ENCODE measurements at regions not wholly inside any gene's neighbourhood (a gene's known extent, or its start where the extent isn't known, plus 50 kb on each side); places are given as distances from the start of the nearest gene placed in this dataset.
A peak's percentile ranks its signal among the peaks of the same experiment; 100 is the strongest.

DNA sequence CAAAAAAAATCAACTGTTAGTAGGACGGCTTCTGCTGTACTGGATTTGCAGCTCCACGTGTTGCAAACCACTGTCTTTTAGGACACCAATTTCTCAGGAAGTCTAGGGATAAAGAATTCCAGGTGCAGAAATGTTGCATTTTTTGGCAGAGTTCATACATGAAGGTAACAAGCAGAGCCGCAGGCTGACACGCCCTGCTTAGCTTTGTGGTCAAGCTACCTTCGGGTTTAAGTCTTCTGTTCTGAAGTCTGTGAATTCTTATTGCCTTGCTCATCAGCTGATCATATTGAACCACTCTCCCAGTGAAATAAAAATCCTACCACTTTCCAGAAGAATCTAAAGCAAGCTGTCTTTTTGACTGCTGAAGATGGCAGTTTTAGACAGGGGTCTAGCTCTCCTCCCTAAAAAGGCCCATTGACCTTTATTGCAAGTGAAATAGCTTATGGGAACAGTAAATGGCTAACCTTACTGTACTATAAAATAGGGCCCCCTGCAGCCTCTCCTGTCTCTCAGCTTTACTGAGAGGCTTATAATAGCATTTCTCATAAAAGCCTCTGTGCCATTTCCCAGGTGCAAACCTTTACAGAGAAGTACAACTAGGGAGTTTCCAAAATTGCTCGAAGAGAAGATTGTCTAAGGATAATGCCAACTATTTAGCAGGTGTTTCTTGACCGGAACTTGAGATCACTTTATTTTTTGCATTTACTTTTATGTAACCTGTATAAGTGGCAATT, 262.2 kb upstream of the IL12A start:
- peaks cover 2% of the 10 kb centered on the region for H3K4me1 ChIP-seq
- H3K27ac ChIP-seq = no peak overlapping the region
- H3K9ac ChIP-seq = no peak overlapping the region
- Mint-ChIP-seq H3K27ac (no peak overlapping the region), H3K9me3 (no peaks in the 10 kb centered on the region), H3K36me3 (no peaks in the 10 kb centered on the region), H3K27me3 (ENCODE audit: insufficient read depth, low read depth) (no peaks in the 10 kb centered on the region), H3K4me3 (no peak overlapping the region), H3K4me1 (peaks cover 4% of the 10 kb centered on the region)
- H3K79me2 ChIP-seq (ENCODE audit: low read depth) = no peaks in the 10 kb centered on the region
- no peaks in the 10 kb centered on the region for H3K27me3 ChIP-seq
- H3K9me3 ChIP-seq (ENCODE audit: low read depth) = no peaks in the 10 kb centered on the region
- no peak overlapping the region for H3K4me2 ChIP-seq
- H3K36me3 ChIP-seq = no peaks in the 10 kb centered on the region
- H2AFZ ChIP-seq (replicated peaks) = no peak overlapping the region
- no peaks in the 10 kb centered on the region for H3F3A ChIP-seq (ENCODE audit: low read depth)
- H3K4me3 ChIP-seq = no peak overlapping the region
- no peaks in the 10 kb centered on the region for H4K20me1 ChIP-seq (ENCODE audit: low read depth)
- TF ChIP-seq EZH2phosphoT487 (IDR thresholded peaks at IDR 0.05) (no peak), CTCF (IDR thresholded peaks at IDR 0.05) (no peak), EZH2 (IDR thresholded peaks at IDR 0.05) (no peak)
- DNase-seq (ENCODE audit: low spot score) = no peak

GRCh38 chr3:159727506-159727905, 261.1 kb upstream of the IL12A start:
- Histone ChIP-seq H3K4me2 (no peak overlapping the region), H3K4me1 (peaks cover 13% of the 10 kb centered on the region), H4K20me1 (ENCODE audit: low read depth) (no peaks in the 10 kb centered on the region), H3K36me3 (no peaks in the 10 kb centered on the region), H3K79me2 (ENCODE audit: low read depth) (no peaks in the 10 kb centered on the region), H3K9me3 (ENCODE audit: low read depth) (no peaks in the 10 kb centered on the region), H3K4me3 (no peak overlapping the region), H3K27me3 (no peaks in the 10 kb centered on the region), H3F3A (ENCODE audit: low read depth) (peaks cover 5% of the 10 kb centered on the region), H3K27ac (no peak overlapping the region), H3K9ac (no peak overlapping the region), H2AFZ (replicated peaks) (no peak overlapping the region)
- Mint-ChIP-seq H3K4me1 (peaks cover 10% of the 10 kb centered on the region), H3K36me3 (no peaks in the 10 kb centered on the region), H3K4me3 (no peak overlapping the region), H3K27ac (no peak overlapping the region), H3K27me3 (ENCODE audit: insufficient read depth, low read depth) (no peaks in the 10 kb centered on the region), H3K9me3 (no peaks in the 10 kb centered on the region)
- TF ChIP-seq EZH2phosphoT487 (IDR thresholded peaks at IDR 0.05) = no peak
- DNase-seq (ENCODE audit: low spot score) = no peak

DNA sequence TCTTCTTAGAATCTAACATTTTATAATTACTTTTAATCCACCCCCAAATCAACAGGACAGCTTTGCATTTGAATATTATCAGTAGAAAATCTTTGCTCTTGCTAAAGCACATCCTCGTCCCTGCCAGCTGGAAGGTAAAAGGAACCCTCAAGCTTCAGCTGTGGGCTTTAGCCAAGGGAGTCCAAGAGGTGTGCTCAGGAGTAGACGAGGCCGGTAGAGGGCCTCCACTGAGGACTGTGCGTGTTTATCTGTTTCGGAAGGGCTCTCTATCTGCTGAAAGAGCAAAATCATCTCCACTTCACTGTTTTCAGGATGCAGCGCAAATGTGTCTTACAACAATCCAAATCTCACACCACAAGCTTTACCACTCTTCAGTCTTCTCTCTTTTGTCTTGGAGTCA, 257.4 kb upstream of the IL12A start:
- H3K4me2 ChIP-seq = no peak overlapping the region
- no peaks in the 10 kb centered on the region for H3K9me3 ChIP-seq (ENCODE audit: low read depth)
- no peaks in the 10 kb centered on the region for H3K27me3 ChIP-seq
- H3K36me3 ChIP-seq = no peaks in the 10 kb centered on the region
- peaks cover 14% of the 10 kb centered on the region for H3F3A ChIP-seq (ENCODE audit: low read depth)
- no peaks in the 10 kb centered on the region for H3K27me3 Mint-ChIP-seq (ENCODE audit: insufficient read depth, low read depth)
- H3K4me3 Mint-ChIP-seq = no peak overlapping the region
- no peak overlapping the region for H3K9ac ChIP-seq
- H3K4me3 ChIP-seq = no peak overlapping the region
- DNase-seq (ENCODE audit: low spot score) = no peak
- H3K27ac ChIP-seq = no peak overlapping the region
- H3K9me3 Mint-ChIP-seq = no peaks in the 10 kb centered on the region
- H3K36me3 Mint-ChIP-seq = no peaks in the 10 kb centered on the region
- TF ChIP-seq EZH2phosphoT487 (IDR thresholded peaks at IDR 0.05) = no peak
- TF ChIP-seq EZH2 (IDR thresholded peaks at IDR 0.05) = no peak
- no peak for TF ChIP-seq CTCF (IDR thresholded peaks at IDR 0.05)
- H3K4me1 Mint-ChIP-seq = peaks cover 25% of the 10 kb centered on the region
- H4K20me1 ChIP-seq (ENCODE audit: low read depth) = no peaks in the 10 kb centered on the region
- H2AFZ ChIP-seq (replicated peaks) = peak overlapping the region; percentile 70
- peaks cover 26% of the 10 kb centered on the region for H3K4me1 ChIP-seq
- peak overlapping the region; percentile 5 for H3K27ac Mint-ChIP-seq
- H3K79me2 ChIP-seq (ENCODE audit: low read depth) = no peaks in the 10 kb centered on the region
